ENCODE measurements at regions not wholly inside any gene's neighbourhood (a gene's known extent, or its start where the extent isn't known, plus 50 kb on each side); places are given as distances from the start of the nearest gene placed in this dataset.

- TF ChIP-seq CTCF (conservative IDR thresholded peaks at IDR 0.05; ENCODE audit: low read depth, low read length) (no peak), EZH2phosphoT487 (IDR thresholded peaks at IDR 0.05; ENCODE audit: borderline replicate concordance, low read length) (no peak)
Observed at GRCh38 chr20:51188941-51189340, 166.0 kb upstream of the KCNG1 start.

Data from PC-3 (cell line).